HG03139 (cell line): ENCODE measurements at regions not wholly inside any gene's neighbourhood (a gene's known extent, or its start where the extent isn't known, plus 50 kb on each side); places are given as distances from the start of the nearest gene placed in this dataset.
"Not testable (repeated sequence)": the region's sequence is repeated elsewhere in the genome, so short reads cannot be mapped to it uniquely, and the experiment has no call there.

Experiments used
- ATAC-seq: cut with Tn5 transposase; IDR thresholded peaks from one replicate; pipeline ENCODE4 v1.9.1; 2021; ENCODE audit not compliant: unreplicated experiment

- no peak for ATAC-seq
Observed at GRCh38 chr22:22345781-22346180, 101.2 kb downstream of the VPREB1 start.

GRCh38 chr22:22346401-22347107 lies 102.0 kb downstream of the VPREB1 start:
- no peak for ATAC-seq

DNA sequence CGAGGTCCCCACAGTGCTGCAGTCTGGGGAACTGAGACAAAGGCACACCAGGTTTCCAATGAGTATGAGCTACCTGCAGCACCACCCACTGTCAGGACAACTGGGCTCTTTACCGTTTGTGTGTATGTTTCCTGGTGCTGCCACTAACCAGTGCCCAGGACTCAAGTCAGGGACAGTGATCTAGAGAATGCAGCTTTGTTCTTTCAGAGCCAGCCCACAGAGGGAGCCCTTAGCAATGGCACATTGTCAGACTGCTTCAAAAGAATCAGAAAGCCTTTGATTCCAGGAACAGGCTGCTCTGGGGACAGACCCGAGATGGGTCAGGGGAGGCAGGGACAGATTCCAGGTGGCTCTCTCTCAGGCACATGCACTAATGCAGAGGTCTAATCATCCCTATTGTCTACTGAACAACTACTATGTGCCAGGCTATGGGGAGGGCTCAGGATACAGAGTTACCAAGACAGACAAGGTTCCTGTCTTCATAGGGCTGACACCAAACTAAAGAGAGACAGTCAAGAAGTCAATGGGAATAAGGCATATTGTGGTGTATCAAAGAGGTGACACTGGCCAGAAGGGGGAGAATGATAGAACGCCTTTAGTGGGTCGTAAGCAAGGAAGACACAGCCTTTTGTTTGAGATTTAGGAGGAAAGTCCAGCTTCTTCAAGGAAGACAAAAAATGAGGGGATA lies 103.7 kb downstream of the VPREB1 start:
- no peak for ATAC-seq

- no peak for ATAC-seq
Observed at GRCh38 chr22:22348815-22349454, 104.3 kb downstream of the VPREB1 start.

DNA sequence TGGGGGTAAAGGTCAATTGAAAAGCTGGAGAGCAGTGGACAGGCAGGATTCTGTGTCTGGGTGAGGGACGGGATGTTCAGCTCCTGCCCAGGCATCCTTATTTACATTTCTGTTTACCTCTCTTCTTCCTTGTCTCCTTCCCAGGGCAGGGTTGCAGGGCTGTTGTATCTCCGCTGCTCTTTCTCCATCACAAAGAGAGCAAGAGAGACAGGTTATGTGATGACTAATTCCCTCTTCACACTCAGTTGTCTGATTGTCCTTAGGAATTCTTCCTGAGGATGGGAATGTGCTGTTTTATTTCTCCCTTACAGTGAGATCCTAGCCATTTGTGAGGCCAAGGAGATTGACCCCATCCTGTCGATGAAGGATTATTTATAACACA lies 104.9 kb downstream of the VPREB1 start:
- ATAC-seq: no peak

- no peak for ATAC-seq
Observed at GRCh38 chr22:22351366-22351765, 106.8 kb downstream of the VPREB1 start.

DNA sequence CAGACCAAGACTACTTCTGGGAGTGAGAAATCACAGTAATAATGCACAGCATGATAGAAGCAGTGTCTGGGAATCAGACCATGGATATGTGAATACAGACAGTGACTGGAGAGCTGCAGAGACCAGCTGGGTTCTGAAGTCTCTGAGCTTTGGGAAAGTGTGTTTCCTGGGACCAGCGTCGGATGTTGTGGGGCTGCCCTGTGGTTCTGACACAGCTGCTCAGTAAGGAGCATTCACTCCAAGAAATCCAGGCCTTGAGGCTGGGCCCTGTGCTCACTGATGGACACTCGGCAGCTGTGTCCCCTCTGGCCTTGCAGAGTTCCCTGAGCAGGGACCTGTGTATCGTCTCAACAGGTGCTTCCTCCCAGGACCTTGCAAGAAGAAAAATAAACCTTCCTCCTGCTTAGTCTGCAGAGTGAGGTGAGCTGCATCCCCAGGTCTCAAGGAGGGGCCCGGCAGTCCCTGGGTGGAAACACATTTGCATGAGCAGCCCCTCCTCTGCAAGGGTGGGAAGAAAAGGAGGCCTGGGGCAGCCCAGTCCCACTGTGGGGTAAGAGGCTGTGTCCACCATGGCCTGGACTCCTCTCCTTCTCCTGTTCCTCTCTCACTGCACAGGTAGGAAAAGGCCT lies 107.9 kb downstream of the VPREB1 start:
- ATAC-seq: no peak

- ATAC-seq: no peak
Observed at GRCh38 chr22:22355096-22355834, 110.7 kb downstream of the VPREB1 start.

- peak; percentile 86 for ATAC-seq
Observed at GRCh38 chr22:22357024-22357883, 112.7 kb downstream of the VPREB1 start.

DNA sequence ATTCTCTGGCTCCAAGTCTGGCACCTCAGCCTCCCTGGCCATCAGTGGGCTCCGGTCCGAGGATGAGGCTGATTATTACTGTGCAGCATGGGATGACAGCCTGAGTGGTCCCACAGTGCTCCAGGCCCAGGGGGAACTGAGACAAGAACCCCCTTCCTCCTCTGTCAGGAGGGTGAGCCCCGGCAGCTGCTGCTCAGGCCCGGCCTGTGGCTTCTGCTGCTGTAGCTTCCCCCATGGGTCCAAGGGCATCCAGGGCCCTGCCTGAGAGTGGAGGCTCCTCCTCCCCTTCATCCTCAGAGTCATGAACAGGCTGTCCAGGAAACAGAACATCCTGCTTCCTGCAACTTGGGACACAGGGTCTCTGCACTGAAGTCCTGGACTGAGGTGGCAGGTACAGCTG lies 113.6 kb downstream of the VPREB1 start:
- no peak for ATAC-seq

GRCh38 chr22:22358686-22359085 lies 114.1 kb downstream of the VPREB1 start:
- no peak for ATAC-seq

- ATAC-seq: no peak
Observed at GRCh38 chr22:22359465-22359864, 114.9 kb downstream of the VPREB1 start.

- no peak for ATAC-seq
Observed at GRCh38 chr22:22360014-22360413, 115.4 kb downstream of the VPREB1 start.

DNA sequence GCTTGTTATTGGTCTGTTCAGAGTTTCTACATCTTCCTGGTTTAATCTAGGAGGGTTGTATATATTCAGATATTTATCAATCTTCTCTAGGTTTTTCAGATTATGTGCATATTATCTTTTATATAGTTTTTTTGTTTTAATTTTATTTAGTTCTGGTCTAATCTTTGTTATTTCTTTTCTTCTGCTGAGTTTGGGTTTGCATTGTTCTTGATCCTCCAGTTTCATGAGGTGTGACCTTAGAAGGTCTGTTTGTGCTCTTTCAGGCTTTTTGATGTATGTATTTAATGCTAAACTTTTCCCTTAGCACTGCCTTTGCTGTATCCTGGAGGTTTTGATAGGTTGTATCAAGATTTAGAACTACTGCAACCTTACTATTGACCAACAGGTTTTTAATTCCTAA lies 117.7 kb downstream of the VPREB1 start:
- ATAC-seq: no peak

DNA sequence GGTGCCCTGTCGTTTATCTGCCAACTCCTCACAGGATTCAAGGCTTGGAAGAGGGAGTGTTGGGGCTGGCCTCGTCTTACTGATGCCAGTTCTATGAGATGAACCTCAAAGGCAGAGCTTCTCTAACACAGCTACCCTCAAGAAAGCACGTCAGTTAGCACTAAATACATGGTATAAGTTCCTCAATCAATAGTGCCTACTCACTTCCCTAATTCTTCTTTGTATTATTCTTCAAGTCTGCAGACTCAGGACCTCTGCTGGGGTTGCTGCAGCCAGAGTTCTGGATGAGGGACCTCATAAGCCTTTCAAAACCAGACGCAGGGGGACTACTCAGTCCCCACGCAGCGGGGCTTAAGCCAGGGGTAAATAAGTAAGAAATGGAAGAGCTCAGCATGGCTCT lies 118.3 kb downstream of the VPREB1 start:
- no peak for ATAC-seq

DNA sequence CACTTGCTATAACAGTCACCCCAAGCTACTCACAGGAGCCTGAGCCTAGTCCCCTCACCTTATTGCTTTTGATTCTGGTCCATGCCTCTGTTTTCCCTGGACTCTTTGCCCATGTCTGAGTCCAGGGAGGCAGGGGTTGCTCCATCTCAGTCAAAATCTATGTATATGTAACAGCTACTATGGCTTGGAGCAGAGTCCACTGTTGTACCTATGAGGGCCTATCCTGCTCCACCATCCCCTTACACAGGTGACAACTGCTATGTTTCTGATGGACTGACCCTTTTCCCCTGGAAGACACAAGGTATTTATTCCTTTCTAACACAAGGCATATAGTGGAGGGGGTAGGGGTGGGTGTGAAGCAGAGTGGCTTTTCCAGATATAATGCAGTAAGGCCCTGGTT lies 119.6 kb downstream of the VPREB1 start:
- no peak for ATAC-seq

- no peak for ATAC-seq
Observed at GRCh38 chr22:22366537-22366936, 122.0 kb downstream of the VPREB1 start.

- no peak for ATAC-seq
Observed at GRCh38 chr22:22368516-22368915, 123.9 kb downstream of the VPREB1 start.

GRCh38 chr22:22369219-22369963 lies 124.8 kb downstream of the VPREB1 start:
- ATAC-seq: not testable (repeated sequence)

- ATAC-seq: no peak
Observed at GRCh38 chr22:22369964-22370270, 125.3 kb downstream of the VPREB1 start.
